ENCODE measurements at regions not wholly inside any gene's neighbourhood (a gene's known extent, or its start where the extent isn't known, plus 50 kb on each side); places are given as distances from the start of the nearest gene placed in this dataset.
A peak's percentile ranks its signal among the peaks of the same experiment; 100 is the strongest.

GRCh38 chr5:18872978-18873377 is 1115.0 kb downstream of the CDH18 start:
- FAIRE-seq (no peak), DNase-seq (ENCODE audit: low spot score) (no peak)

DNA sequence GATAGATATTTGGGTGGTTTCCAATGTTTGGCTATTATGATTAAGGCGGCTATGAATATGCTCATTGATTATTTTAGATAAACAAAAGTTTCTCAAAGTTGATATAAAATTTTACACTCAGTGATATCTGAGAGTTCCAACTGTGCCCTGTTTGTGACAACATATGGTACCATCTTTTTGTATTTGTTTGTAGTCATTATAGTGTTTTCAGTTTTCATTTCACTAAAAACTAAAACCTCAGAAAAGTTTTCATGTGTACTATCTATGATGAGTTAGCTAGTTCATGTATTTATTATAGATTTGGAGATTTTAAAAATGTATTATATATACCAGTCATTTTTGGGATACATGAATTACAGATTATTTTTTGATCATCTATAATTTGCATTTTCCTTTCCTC is 1111.4 kb downstream of the CDH18 start:
- DNase-seq (ENCODE audit: low spot score) (no peak), FAIRE-seq (no peak)

GRCh38 chr5:18881615-18882014 is 1106.4 kb downstream of the CDH18 start:
- no peak for FAIRE-seq

GRCh38 chr5:18882154-18882553 is 1105.8 kb downstream of the CDH18 start:
- FAIRE-seq (no peak), DNase-seq (ENCODE audit: low spot score) (no peak)

More at GRCh38 chr5:18881615-18882014, 1106.4 kb downstream of the CDH18 start:
- DNase-seq (ENCODE audit: low spot score), result no peak

- FAIRE-seq (no peak), DNase-seq (ENCODE audit: low spot score) (no peak)
These were observed 1099.2 kb downstream of the CDH18 start for GRCh38 chr5:18888821-18889220.

GRCh38 chr5:18900644-18901043 is 1087.4 kb downstream of the CDH18 start:
- DNase-seq (ENCODE audit: low spot score) (no peak), FAIRE-seq (no peak)

- no peak for DNase-seq (ENCODE audit: low spot score)
- FAIRE-seq, result no peak
These were observed 1067.0 kb downstream of the CDH18 start for GRCh38 chr5:18920966-18921365.

- FAIRE-seq, result no peak
- DNase-seq (ENCODE audit: low spot score), result no peak
These were observed 1055.9 kb downstream of the CDH18 start for GRCh38 chr5:18932081-18932480.

GRCh38 chr5:18944771-18945170 is 1043.2 kb downstream of the CDH18 start:
- no peak for FAIRE-seq
- peak; percentile 27 for DNase-seq (ENCODE audit: low spot score)

- FAIRE-seq, result no peak
- no peak for DNase-seq (ENCODE audit: low spot score)
These were observed 1033.8 kb downstream of the CDH18 start for GRCh38 chr5:18954239-18954638.

DNA sequence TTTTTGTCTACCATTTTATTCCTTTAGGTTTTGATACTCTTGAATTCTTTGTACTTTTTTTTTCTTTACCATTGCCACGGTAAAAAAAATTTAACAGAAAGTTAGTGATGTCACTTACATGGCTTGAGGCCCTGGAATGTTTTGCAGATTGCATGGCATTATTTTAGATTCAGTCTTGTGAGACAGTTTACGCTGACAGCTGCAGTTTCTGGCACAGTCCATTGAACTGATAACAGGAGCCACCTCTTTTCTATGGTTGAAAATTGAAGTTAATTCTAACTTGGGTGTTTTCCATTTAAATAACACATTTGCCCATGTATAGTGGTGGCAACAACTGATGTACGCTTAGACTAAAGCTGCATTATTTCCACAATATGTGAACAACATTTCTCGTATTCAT is 1028.5 kb downstream of the CDH18 start:
- peak; percentile 27 for FAIRE-seq

GRCh38 chr5:18961234-18961633 is 1026.8 kb downstream of the CDH18 start:
- peak; percentile 9 for FAIRE-seq

More for the DNA sequence above, 1028.5 kb downstream of the CDH18 start:
- no peak for DNase-seq (ENCODE audit: low spot score)

GRCh38 chr5:18965893-18966292 is 1022.1 kb downstream of the CDH18 start:
- no peak for DNase-seq (ENCODE audit: low spot score)
- FAIRE-seq, result no peak

More at GRCh38 chr5:18961234-18961633, 1026.8 kb downstream of the CDH18 start:
- no peak for DNase-seq (ENCODE audit: low spot score)

- no peak for DNase-seq (ENCODE audit: low spot score)
- FAIRE-seq, result no peak
These were observed 1020.4 kb downstream of the CDH18 start for GRCh38 chr5:18967637-18968036.

- DNase-seq (ENCODE audit: low spot score) (peak; percentile 27), FAIRE-seq (peak; percentile 97)
These were observed 1019.0 kb downstream of the CDH18 start for GRCh38 chr5:18968966-18969365.

GRCh38 chr5:18970000-18970399 is 1018.0 kb downstream of the CDH18 start:
- DNase-seq (ENCODE audit: low spot score) (no peak), FAIRE-seq (no peak)

- DNase-seq (ENCODE audit: low spot score), result no peak
- FAIRE-seq, result no peak
These were observed 1015.8 kb downstream of the CDH18 start for GRCh38 chr5:18972177-18972576.

DNA sequence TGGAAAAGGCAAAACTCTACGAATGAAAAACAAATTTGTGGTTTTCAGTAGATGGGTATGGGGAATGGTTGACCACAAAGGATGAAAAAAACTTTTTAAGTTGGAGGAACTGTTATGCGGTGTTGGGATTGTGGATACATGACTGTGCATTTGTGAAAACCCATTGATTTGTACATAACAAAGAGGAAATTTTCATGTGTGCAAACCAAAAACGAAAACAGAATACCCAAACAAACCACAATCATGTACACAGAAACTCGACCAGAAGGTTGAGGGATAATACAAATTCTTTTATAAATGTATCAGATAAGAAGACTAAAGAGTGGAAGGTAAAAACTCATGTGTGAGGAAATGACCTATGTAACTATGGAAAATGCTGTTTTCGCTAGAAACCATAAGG is 1012.4 kb downstream of the CDH18 start:
- DNase-seq (ENCODE audit: low spot score), result no peak
- FAIRE-seq, result no peak

GRCh38 chr5:18977880-18978279 is 1010.1 kb downstream of the CDH18 start:
- DNase-seq (ENCODE audit: low spot score) (no peak), FAIRE-seq (no peak)

GRCh38 chr5:18984559-18985080 is 1003.4 kb downstream of the CDH18 start:
- FAIRE-seq, result no peak
- DNase-seq (ENCODE audit: low spot score), result no peak

DNA sequence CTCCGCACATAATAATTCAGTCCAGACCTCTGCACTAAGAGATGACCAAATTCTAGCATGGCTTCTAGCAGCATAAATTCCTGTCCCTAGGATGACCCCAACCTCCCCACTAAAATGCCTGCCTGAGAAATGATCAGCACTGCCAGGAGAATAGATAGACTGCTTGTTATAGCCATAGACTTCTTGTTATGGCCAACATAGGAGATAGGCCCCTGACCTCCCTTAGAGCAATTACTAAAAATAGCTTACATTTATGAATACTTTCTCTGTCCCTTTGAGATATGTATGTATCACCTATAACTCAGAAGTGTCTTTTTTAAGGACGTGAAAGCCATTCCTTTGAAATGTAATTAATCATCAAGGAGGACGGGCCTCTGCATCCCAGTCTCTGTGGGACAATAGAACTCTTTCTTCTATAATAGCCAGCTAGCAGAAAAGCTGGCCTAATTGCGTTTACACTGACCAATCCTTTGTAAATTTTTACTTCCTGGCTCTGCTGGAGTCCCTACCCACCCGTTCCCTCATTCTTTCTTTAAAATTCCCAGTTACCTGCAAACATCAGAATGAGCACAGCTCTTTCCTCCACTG is 1002.7 kb downstream of the CDH18 start:
- peak; percentile 6 for DNase-seq (ENCODE audit: low spot score)
- FAIRE-seq, result no peak

- no peak for DNase-seq (ENCODE audit: low spot score)
- FAIRE-seq, result no peak
These were observed 1000.9 kb downstream of the CDH18 start for GRCh38 chr5:18987101-18987500.

DNA sequence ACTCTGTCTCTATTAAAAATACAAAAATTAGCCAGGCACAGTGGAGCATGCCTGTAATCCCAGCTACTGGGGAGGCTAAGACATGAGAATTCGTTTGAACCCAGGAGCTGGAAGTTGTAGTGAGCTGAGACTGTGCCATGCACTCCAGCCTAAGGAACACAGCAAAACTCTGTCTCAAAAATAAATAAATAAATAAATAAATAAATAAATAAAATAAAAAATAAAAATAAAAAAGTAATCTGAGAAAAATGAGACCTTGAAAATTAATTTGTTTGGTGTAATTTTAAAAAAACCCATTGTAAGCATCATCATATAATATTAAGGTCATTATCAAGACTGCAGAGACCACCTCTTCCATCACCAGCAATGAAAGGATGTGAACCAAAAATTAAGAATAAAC is 997.1 kb downstream of the CDH18 start:
- no peak for FAIRE-seq
- no peak for DNase-seq (ENCODE audit: low spot score)

GRCh38 chr5:18992264-18992663 is 995.7 kb downstream of the CDH18 start:
- FAIRE-seq (no peak), DNase-seq (ENCODE audit: low spot score) (no peak)
